Renal cortex interstitium (tissue), 11 donors: ENCODE measurements at regions not wholly inside any gene's neighbourhood (a gene's known extent, or its start where the extent isn't known, plus 50 kb on each side); places are given as distances from the start of the nearest gene placed in this dataset.

ENCODE experiments used
- DNase-seq, 11 donors: peaks; one replicate each; pipeline ENCODE4 v3.0.0-alpha.2; 2013; ENCODE audit warnings: low read depth in 9 of 11, low spot score in 4 of 11; ENCODE audit errors: extremely low read depth in 1 of 11

DNA sequence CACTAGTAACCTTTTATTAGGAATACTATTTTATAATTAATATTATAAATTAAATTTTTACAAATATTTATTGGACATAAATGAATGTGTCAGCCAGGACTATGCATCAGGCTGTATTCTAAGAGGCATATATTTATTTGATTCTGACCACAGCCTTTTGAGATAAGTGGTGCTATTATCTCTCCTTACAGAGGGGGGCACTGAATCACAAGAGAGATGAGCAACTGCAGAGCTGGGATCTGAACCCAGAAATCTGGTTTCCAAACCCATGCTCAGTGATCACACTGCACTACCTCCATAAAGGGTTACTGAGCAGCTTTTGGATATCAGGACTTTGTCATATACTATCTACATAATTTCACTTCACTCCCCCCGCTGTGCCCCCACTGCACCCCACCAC is 322.0 kb downstream of the TMA16 start:
- DNase-seq: no peak

DNA sequence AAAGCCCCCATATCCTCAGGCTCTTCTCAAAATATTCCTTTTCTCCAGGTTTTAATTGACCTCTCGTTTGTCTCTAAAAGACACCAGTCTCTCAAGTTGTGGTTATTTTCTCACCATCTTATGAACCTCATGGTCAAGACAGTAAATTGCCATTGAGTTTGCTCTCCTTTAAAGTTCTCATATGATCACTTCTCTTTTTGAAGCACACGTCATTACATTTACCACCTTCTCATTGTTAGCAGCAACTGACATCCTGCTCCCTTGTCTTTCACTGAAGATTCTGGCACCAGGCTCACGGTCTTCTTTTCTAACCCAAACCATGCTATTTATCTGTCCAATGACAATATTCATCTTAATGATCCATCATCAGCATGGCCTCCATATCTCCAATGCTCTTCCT is 324.2 kb downstream of the TMA16 start:
- no peak for DNase-seq

DNA sequence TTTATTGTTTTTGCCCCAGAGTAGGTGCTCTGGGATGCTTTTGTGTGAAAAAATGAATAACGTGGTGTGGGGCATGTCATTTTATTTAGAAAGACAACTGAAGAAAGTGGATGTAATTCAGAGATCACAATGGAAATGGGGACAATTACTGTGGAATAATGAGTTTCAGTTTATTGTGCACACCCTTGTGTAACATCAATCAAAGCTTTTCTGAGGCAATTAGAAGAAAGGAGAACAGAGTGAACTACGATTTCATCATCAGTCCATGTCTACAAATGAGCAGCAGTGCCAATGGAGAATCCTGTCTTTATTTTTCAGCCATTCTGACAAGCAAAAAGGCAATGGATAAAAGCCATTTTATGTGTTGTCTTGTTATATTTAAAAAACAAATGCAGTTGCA is 339.2 kb downstream of the TMA16 start:
- no peak for DNase-seq

DNA sequence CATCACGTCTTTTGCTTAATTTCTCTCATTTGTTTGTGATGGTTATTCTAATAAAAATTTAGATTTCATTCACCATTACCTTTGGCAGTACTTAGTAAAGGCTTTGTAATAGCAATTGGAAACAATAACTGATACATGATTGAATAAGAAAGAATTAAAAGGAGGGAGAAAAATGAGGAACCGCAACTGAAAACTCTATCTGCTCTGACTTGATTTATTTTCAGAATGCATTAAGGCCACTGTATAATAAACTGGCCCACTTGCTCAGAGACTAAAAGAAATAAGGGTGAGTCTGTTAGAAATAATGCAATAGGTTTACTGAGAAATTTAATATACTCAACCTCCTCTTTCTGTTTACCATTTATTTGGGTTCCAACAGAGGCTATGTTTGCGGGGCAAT is 351.5 kb downstream of the TMA16 start:
- no peak for DNase-seq

DNA sequence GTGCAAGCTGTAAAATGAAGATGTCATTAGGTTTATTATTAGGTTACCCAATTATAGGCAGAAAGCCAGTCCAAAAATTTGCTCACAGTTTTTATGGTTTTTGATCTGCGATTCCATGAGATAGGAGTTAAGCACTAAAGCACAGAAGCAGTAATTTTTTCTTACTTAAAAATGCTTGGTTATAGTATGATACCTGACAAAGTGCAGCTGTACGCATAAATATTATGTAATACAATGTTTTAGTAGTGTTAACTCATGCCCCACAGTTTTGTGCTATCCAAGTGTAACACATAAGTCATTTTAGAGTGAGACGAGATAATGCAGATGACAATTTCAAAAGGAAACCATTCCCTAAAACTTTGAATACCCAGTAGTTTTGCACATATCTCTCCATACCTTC is 357.8 kb downstream of the TMA16 start:
- no peak for DNase-seq

DNA sequence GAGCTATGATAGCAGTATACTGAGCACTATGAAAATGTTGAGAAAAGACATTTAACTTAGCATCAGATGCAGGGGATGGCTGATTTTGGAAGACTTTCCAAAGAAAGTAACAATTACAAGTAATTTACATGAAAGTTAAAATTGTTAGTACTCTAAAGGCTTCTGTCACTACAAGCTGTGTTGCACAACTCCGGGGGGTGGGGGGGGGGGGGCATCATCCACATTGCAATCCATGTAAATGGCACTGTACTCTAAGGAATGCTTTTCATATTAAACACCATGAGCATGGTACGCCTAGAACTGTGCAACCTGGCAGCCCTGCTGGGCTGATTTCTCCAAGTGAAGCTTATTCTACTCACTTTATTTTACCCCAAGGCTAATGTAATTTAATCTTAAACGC is 363.4 kb downstream of the TMA16 start:
- DNase-seq: no peak

DNA sequence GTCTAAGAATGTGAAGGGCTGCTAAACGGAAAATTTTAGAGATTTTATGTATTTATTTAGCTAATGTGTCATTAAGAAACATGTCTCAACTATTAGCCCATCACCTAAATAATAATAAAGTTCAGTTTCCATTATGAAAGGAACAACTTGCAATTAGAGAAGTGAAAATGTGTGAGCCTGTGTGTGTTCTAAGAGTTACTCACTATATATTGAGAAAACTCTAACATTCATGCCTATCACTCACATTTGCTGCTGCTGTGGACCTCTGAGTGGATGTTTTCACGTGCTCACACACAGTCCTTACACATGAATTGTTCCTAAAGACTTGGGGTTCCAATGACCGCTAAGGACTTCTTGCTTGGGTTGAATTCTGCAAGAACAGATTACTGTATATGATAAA is 364.0 kb downstream of the TMA16 start:
- no peak for DNase-seq

DNA sequence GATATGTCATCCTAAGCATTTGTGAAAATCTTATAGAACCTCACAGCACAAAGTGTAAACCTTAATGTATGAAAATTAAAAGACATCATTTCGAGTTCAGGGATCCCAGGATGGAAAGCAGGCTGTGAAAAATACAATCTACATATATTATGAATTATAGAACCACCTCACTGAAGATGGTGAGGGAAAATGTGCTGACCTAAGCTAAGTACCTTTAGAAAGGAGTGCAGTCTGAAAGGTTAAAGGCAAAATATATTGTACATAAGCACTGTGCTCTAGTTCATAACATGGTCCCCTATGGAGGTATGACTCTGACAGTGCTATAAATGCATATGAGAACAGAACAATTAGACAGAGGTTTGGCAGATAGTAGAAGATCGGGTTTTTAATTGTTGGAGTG is 368.6 kb downstream of the TMA16 start:
- no peak for DNase-seq

DNA sequence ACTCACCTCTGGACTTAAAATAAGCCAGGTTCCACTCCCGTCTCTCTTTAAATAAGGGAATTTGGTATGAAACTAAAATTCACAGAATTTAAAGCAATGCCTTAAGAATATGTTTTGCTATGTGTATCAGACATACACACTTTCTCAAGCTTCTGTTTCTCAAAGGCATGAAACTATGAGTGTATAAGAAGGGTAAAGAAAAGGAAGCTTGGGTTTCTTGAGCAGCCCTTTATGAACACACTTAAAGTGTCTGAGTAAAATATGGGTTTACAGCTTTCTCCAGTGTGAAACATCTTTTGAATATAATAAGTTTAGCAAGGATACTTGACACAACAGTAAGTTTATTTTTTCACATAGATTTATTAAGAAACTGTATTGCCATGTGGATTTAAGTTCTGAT is 370.5 kb downstream of the TMA16 start:
- DNase-seq: no peak

DNA sequence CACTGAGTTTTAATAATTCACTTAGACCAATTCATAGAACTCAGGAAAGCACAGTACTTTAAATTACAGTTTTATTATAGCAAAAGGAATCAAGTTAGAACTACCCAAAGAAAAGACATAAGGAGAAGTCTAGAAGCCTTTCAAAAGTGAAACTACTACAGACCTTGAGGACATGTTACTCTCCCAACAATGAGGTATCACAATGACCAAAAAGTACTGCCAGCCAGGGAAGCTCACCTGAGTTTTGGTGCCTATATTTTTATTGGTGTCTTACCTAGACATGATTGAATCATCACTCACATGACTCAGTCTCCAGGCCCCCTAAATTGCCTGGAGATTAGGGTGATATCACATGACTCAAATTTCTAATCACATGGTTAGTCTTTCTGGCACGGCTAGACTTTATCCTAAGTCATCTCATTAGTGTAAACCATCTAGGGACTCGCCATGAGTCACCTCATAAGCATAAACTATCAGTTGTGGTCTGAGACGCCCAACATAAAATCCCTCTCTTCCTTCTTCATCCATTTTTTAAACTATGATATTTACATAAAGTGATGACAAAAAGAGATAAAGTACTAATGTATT is 372.3 kb downstream of the TMA16 start:
- no peak for DNase-seq

DNA sequence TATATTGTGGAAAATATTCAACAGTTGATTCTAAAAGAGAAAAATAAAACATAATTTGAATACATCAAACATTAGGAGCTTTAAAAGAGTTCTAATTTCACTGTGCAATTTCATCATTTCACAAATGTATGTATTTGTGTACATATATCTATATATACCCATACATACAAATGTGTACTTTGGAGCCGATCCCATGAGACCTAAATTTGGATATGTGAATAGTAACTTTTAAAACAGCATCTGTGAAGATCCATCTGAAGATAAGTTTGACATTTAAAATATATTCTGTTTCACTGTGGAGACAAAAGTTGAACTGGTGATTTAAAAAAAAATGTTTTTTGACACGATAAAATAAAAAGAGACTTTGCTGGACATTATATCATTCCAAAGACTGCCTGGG is 374.0 kb downstream of the TMA16 start:
- DNase-seq: no peak

DNA sequence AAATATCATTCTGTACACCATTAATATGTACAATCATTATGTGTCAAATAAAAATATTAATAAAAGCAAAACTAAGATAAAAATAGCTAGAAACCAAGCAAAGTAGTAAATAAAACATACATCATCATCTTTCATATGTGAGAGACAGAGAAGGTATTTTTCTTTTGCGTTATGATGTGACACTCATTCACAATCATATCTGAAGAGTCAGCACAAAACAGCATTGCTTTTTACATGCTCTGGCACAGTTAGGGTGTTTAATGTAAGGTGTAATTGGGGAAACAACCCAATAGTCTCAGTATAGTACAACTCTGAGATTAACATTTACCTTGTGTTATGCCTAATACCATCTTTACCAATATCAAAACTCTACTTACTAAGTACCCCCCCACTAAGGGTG is 376.6 kb downstream of the TMA16 start:
- DNase-seq: no peak

DNA sequence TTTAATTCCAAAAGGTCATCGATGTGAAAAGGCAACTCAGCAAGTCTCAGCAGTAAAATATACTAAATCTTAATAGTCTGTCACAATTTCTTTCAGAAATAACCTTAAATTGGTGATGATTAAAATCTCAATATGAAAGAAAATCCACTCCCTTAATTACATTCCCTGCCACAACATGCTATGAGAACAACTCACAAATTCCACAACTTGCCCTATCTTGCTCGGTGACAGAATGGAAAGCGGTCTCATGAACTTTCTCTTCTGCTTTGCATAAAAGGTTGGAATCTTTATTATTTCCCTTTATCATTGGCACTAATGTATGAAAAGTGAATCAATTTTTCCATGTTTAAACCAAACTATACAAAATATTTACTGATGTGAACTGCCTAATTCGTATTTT is 380.8 kb downstream of the TMA16 start:
- DNase-seq: no peak

DNA sequence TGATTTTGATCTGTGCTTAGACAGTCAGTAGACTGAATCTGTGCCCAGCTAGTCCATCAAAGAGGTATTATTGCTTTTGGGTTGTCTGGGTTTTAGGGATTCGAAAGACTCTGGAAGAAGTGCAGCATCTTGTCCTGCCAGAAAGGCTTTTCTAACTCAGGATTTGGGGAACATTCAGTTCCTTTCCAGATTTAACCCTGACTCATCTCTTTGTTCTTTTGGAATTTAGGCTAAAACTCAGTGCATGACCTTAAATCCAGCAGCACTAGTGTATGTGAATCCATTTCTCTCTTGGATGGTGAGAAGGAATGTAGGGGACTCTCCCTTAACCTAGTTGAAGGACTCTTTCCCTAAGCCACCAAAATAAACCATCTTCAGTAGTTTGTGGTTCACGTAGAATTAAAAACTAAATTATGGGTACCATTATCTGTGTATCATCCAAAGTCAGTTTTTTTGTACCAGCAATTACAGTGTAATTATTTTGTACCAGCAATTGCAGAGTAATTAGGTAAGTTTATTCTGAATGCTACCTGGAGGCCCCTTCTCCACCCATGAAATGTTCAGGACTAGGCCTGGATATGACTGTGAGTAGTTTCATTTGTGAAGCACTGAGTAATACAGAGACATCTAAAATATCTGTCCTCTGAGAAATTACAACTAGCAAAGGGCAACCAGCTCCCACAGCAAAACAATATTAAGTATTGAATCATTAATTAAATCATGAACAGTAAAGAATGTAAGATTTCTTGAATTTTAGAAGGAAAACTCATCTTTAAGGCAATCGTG is 384.0 kb downstream of the TMA16 start:
- DNase-seq: no peak

DNA sequence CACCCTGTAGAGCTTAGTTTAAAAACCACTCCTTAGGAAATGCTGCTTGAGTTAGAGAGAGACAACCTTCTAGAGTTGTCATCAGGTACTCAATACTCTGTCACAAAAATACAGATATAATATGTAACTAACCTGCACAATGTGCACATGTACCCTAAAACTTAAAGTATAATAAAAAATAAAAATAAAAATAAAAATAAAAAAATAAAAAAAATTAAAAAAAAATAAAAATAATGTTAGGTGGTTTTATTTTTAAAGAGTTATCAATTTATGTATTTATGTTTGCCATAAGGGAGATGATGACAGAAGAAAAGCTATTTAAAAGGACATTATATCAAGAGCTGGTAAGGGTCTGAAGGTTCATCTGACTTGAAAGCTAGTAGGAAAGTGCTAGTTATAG is 397.9 kb downstream of the TMA16 start:
- no peak for DNase-seq

DNA sequence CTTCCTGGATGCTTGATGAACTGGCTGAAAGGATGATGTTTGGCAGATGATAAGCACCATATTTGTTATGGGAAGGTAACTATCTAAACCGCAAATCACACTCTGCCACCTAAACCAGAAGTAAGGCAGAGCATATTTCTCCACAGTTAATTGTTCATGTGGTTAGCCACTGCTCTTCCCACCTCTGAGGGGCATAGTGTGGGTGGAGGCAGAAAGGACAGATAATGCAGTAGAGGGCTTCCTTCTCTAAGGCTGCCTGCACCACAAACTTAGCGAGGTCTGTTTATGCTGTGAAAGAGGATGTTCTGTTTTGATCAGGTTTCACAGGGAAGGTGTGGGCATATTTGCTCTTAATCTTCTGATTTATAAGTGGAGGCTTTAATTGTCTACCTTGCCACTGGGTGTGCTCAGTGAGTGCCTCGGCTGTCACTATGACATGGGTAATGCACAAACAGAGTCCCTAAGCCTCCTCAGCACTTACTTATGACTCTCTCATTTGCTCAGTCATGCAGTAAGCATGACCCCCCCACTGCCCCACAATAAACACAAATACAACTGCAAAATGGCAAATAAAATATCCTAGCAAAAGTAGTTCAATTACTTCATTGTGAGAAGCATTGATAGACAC is 401.0 kb downstream of the TMA16 start:
- DNase-seq: no peak

DNA sequence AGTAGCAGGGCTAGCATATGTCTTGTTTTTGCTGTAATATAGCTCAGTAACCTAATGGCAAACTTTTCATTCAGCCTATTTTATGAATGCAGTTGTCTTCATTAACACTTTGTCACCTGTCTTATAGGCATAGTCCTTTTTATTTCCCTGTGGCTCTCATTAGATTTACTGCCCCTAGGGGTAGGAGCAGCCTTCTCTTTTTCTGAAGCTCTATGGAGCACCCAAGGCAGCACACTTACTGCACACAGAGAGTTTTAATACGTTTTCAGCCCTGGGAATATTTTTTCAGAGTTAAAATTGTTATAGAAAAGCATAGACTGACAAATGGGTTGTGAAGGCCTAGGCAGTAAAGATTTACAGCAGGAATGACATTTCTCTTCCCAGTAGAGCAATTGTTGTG is 406.8 kb downstream of the TMA16 start:
- DNase-seq: no peak

DNA sequence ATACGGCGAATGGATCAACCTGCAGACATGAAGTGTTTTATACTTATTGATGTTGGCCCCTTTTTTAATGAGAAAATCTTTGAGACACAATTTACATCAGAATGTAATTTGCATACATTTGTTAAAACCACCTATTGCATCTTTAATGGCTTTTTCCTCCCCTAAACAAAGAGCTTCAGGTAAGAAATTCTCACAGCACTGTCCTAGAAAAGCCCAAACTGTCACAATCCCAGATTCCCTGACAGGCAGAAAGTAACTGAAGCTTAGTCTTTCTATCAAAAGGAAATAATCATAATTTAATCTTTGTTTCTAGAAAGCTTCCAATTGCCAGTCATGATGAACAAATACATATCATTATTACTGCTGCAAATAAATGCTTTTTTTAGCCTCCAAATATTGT is 407.9 kb downstream of the TMA16 start:
- no peak for DNase-seq

DNA sequence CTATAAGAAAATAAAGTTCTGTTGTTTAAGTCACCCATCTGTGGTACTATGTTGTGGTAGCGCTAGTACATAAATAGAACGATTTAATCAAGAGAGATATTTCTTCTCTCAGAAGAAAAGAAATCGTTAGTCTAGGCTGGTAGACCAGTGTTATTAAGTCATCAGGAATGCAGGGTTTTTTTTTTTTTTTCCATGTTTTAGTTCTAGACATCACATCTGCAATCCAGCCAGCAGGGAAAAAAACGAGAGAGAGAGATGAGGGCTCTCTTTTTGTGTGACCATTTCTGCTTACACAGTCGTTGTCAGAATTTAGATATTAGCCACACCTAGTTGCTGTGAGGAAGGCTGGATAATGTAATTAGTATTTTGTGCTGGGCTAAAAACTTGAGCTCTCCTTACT is 417.4 kb downstream of the TMA16 start:
- no peak for DNase-seq

DNA sequence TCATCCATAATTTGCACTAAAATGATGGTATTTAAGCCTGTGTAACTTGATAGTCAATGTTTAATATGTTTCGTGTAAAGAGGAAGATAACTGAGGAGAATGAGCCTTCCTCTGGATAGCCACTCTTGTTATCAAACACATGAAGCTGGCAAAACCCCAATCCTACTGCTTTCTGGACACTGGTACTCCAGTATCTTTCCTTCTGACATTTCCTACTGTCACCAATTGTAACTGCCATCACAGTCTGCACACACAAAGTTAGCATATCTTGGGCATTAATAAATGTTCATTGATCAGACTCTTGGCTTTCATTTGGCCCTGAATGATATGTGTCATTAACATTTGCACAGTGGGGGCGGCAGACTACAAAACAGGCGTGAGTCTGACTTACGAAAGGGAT is 419.1 kb downstream of the TMA16 start:
- no peak for DNase-seq

DNA sequence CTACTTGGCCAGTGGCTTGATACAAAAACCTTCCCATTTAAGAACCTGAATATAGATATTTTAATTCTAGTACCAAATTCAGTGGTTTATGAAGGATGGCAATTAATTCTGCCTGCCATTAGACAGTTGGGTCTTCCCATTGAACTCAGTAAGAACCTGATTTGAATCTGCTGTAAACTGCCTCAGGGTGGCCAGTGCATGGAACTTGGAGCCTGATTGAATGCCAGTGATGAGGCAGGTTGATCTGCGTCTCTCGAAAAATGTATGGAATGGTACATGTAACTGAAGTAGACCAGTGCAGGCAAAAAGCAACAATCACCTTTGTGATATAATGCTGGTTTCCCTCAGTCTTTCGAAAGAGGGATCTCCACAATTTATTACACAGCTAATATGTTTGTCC is 421.4 kb downstream of the TMA16 start:
- no peak for DNase-seq
